EH (cell line): ENCODE measurements at regions not wholly inside any gene's neighbourhood (a gene's known extent, or its start where the extent isn't known, plus 50 kb on each side); places are given as distances from the start of the nearest gene placed in this dataset.
"Not testable (repeated sequence)": the region's sequence is repeated elsewhere in the genome, so short reads cannot be mapped to it uniquely, and the experiment has no call there.

Experiments used
- DNase-seq: peaks from one replicate; pipeline ENCODE4 v3.0.0-alpha.2; 2015; ENCODE audit warnings: low read depth

DNA sequence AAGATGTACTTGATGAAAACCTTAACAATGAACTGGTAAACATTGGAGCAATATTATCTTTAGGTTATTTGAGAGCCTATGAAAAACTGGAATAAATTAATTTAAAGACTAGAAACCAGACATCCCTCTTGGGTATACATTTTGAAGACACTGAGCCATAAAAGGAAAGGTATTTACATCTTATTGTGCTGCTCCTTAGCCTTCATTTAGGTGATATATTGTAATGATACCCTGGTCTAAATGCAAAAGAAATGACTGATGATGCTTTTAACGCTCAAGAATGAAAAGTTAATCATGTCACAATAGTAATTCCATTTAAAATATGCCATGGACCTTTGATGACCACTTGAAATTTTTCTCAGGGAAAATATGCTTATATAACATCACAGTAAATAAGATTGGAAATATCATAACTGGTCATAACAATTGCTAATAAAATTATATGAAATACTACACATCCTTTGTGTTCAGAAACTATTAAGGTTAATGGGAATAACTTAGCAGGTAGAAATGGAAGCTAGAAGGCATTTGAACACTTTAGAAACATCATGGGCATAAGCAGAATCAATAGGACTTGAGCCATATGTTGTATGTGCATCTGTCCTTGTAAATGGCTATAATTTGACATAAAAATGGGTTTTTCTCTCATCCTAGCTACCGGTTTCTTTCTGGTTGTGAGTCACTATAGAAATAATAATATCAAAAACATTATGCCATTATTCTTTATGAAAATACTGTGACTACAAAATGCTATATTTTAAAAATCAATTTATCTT lies 979.7 kb downstream of the RAPGEF2 start:
- no peak for DNase-seq

DNA sequence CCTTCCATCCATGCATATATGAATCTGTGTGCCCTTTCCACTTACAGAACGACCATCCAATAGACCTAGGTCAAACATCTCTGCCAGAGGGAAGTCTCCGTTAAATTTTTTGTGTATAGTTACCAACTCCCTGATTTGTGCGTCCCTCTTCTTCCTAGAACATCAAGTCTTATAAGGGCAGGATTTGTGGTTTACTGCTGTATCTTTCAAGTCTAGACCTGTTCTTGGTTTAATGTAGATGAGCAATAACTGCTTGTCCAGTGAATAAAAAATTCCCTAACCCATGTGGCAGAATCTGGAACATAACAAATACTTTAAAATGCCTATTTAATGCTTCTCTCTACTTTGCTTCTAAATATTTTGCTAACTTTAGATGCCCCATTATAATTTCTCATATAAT lies 988.8 kb downstream of the RAPGEF2 start:
- no peak for DNase-seq

DNA sequence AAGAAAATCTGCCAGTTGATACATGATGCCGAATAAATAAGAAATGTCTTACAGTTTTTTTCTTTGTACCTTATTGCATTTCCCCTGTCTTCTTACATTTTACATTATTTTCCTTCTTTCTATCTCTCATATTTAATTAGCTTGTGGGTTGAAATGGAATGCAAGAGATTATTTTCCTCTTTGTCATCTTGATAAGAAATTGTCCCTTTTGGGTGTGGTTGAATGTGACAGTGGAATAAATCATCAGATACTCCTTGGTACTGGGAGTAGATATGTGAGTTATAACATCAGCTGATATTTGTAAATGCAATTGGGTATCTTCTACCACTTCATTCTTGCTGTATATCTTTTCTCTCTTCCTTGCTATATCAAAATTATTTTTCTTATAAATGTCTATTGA lies 997.4 kb downstream of the RAPGEF2 start:
- no peak for DNase-seq

DNA sequence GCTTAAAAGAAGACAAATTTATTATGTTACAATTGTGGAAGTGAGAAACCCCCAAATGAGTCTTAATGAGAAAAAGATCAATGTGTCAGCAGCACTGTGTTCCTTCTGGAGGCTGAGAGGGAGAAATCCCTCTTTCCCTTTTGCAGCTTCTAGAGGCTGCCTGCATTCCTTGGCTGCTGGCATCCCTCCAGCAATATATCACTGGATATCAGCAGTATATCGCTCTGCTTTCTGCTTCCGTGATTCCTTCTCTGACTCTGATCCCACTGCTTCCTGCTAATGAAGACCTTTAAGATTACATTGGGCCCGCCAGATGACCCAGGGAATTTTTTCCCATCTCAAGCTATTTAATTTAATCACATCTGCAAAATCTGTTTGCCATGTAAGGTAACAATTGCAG lies 1008.0 kb downstream of the RAPGEF2 start:
- no peak for DNase-seq

DNA sequence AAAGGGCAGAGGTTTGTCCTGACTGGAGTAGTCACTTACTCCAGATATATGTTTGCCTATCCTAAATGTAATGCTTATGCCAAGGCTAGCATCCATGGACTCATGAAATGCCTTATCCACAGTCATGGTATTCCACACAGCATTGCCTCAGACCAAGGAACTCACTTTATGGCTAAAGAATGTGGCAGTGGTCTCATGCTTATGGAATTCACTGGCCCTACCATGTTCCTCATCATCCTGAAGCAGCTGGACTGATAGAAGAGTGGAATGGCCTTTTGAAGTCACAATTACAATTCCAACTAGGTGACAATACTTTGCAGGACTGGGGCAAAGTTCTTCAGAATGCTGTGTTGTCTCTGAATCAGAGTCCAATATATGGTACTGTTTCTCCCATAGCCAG lies 1014.8 kb downstream of the RAPGEF2 start:
- DNase-seq, result no peak

DNA sequence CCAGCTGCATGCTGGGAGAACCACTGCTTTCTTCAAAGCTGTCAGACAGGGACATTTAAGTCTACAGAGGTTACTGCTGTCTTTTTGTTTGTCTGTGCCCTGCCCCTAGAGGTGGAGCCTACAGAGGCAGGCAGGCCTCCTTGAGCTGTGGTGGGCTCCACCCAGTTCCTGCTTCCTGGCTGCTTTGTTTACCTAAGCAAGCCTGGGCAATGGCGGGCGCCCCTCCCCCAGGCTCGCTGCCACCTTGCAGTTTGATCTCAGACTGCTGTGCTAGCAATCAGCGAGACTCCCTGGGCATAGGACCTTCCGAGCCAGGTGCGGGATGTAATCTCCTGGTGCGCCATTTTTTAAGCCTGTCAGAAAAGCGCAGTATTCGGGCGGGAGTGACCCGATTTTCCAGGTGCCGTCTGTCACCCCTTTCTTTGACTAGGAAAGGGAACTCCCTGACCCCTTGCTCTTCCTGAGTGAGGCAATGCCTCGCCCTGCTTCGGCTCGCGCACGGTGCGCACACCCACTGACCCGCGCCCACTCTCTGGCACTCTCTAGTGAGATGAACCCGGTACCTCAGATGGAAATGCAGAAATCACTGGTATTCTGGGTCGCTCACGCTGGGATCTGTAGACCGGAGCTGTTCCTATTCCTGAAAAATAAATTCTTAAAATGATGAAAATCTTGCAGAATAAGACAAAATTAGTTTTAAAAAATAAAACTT lies 1022.9 kb downstream of the RAPGEF2 start:
- DNase-seq, result not testable (repeated sequence)

DNA sequence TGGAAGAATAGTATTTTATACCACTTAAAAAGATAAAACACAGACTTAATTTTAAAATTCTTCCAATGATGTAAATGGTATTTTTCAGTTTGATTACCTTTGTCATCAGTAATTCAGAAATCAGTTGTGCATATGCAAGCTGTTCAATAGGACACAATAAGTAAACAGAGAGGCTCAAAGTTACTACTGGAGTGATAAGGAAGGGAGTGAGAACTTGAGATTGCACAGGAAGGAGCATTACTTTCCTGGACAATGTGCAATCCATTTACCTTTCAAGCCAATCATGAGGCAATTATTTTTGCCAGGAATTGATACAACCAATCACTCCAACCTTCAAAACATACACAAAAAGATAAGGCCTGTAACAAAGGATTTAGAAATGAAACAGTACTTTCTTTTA lies 1024.3 kb downstream of the RAPGEF2 start:
- DNase-seq, result no peak

DNA sequence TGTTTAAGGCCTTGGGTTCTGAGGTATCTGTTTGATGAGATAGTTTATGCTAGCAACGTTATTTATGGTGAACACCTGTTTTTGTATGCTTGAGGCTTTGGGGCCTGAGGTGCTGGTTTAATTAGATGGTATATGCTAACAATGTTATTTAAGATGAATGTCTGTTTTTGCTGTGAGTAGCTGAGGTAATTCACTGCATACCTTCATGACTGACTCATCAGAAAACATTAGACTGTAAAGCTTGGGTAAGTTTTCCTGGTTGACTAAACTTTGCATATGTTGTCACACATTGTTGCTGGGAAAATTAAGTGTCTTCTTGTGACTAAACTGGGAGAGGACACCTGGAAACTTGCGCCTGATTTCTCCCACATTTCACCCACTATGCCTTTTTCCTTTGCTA lies 1026.6 kb downstream of the RAPGEF2 start:
- no peak for DNase-seq

DNA sequence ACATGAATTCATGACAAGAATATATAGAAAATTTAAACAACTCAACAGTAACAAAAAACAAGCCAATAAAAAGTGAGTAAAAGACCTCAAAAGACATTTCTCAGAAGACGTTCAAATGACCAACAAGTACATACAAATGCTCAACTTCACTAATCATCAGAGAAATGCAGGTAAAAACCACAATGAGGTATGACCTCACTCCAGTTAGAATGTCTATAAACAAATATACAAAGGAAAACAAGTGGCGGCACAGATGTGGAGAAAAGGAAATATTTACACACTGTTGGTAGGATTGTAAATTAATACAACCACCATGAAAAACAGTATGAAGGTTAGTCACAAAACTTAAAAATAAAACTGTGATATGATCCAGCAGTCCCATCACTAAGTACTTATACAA lies 1033.1 kb downstream of the RAPGEF2 start:
- DNase-seq, result no peak

DNA sequence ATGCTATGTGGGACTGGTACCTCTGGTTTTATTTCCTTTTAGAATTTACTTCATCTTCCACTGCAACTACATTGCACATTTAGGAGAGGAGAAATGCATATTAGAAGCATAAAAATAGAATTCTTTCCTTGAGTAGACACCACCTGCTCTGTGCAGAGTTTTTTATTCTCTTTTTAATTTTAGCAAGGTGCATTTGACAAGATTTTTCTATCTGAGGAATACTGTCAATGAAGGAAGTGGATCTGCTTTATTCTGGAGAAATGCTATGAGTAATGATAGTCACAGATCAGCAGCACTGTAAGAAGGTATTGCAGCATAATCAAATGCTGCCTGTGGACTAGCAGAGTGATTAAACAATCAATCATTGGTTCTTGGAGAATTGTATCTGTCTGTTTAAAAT lies 1038.3 kb downstream of the RAPGEF2 start:
- DNase-seq, result no peak

DNA sequence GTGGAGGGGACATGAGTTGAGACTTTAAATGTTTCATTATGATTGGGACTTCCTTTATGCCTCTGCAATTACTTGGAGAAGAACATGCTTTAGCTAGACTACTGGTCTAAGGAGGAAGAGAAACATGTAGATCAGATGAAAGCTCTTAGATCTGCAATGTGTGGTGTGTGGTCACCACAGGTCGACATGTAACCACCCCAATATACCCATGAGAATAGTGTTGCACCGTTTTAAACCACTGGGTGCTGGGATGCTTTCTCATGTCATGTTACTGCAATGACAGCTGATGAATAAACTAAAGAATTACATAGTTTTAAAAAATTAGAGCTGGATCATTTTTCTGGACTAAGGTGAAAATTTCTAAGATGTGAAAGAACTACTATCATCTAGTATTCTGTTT lies 1039.7 kb downstream of the RAPGEF2 start:
- DNase-seq, result no peak

DNA sequence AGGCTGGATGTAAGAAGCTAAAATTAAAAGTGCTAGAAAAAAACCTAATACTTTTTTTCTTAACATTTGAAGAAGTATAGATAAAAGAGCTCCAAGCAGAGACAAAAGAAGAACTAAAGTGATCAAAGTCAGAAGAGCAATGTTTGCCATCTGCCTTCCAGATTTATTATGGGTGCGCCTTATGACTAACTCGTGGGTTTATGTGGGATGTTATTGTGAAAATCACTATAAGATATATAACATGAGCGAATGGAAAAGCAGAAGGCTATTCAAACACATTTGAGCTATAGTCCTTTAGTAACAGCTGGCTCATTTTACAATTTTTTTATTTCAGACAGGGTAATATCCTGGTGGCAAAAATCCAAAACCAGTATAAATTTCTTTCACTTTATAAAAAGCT lies 1040.7 kb downstream of the RAPGEF2 start:
- no peak for DNase-seq

DNA sequence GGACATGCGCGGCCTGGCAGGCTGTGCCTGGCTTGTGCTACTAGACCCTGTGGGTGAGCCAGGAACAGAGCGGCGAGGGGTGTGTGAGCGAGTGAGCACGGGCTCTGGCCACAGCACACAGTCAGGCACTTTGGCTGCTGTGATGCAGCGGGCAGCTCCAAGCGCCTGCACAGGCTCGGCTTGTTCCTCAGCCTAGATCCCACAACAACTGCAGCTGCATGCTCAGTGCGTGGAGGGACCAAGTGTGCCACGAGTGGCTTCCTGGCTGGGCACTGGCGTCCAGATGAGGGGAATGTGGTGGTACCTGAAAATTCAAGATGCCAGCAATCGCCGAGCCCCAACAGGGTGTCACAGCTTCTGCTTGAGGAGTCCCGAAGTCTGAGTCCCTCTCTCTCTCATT lies 1056.6 kb downstream of the RAPGEF2 start:
- DNase-seq, result no peak

DNA sequence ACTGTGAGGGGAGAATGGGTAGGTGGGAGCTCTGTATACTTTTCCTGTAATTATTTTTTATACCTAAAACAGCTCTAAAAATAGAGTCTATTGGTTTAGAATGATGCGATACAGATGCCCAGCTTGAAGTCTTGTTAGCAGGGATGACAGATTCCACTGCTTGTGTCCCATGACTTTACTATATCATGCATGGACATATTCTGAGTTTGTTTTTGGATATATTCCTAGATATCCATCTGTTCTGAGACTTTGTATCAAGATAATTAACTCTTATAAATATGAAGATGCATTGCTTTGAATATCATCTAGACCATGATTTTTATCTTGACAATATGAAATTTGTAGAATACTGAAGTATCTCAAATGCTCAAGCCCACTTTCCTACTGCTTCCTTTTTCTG lies 1058.1 kb downstream of the RAPGEF2 start:
- DNase-seq, result no peak

DNA sequence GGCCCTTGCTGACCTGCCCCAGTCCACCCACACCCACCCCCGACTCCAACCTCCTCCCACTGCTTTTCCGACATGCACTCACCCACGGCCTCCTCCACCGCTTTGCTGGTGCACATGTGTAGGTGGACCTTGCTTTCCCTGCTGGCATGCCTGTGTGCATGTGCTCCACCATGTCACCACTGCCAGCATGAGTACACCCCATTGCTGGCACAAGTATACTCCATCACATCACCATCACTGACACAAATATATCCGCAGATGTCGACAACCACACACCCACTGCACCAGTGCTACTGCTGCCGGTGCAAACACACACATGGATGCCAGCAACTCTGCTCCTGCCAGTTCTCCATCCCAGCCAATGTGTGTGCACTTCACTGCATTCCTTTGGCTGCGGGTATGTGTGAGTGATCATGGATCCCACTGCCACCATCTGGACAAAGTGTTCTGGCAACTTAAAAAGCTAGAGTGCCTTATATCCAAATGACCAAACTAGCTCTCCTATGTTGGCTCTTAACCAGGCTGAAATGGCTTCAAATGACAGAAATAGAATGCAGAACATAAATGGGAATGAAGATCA lies 1072.3 kb downstream of the RAPGEF2 start:
- no peak for DNase-seq

DNA sequence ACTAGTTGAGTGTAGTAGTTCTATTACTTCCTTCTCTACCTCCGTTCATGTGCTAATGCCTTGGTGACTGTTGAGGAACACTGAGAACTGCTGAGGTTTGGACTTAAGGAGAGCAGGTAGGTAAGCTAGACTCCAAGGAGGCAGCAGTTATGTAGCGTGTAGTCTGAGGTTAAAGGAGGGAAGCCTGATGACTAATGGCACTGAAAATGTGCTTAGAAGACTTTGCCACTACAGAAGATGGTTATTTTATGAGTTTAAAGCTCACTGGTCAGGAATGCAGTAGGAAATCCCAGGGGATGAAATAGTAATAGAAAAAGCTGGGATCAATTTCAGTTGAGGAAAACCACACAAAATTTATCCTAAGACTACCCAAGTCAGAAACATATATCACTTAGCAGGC lies 1077.3 kb downstream of the RAPGEF2 start:
- no peak for DNase-seq

DNA sequence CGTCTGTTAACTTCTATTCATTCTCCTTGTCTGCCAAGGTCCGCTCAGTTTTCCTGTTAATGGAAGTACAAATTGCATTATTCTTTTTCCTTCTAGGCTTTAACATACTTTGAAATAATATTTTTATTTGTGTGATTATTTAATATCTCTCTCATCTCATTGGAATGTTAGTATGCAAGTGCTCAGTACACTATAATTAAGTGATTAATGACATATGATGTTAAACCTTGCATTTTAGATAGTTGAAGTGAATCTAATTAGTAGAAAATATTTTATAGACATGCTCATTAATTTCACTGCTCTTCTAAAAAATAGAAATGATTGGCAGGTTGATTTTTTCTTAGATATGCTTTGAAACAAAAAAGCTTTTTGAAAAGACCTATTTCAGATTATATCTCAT lies 1079.8 kb downstream of the RAPGEF2 start:
- no peak for DNase-seq

DNA sequence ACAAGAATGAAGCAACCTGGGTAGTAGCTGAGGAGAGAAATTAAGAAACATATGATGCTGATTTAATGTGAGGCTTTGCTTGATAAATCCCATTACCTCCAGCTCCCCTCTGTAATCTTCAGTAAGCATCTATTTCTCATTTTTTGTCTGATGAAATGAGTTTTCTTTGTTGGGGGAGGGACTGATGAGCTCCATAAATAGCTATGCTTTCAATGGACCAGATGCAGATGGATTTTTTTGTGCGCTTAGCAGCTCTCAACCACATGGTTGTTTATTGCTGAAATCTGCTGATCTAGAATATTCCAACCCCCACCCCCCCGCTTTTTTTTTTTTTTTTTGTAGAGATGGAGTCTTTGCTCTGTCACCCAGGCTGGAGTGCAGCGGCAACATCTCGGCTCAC lies 1082.0 kb downstream of the RAPGEF2 start:
- DNase-seq, result no peak

DNA sequence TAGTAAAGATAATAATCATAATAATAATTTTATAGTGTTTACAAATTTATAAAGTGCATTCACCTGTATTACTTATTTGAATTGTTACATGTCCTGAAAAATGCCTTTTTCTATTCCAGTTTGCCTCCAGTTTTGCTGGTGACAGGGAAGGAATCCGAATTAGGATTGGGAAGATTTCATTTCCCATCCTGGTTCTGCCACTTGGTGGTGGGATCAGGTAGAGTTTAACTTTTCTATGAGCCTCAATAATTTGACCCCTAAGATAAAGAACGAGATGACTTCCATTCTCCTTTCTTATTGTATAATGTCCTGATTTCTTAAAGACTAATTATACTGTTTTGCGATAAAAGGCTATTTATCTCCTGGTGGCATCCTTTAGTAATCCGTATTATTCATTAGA lies 1090.9 kb downstream of the RAPGEF2 start:
- no peak for DNase-seq

DNA sequence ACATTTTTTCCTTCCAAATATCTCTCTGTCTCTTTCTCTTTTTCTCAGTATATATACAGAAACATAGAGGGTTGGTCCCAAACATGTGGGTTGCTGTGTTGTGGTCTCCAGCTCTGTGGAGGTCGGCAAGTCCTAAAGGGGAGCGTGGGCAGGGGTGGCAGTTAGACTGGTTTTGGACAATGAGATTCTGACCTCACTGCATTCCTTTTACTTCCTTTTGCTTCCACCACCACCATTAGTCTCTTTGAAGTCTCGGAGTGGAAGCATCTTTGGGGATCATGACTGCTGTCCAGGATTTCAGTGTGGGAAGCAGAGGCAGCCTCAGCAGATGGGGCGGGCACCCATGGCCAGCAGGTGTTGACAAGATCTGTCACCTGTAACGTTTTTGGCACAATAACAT lies 1091.8 kb downstream of the RAPGEF2 start:
- no peak for DNase-seq

DNA sequence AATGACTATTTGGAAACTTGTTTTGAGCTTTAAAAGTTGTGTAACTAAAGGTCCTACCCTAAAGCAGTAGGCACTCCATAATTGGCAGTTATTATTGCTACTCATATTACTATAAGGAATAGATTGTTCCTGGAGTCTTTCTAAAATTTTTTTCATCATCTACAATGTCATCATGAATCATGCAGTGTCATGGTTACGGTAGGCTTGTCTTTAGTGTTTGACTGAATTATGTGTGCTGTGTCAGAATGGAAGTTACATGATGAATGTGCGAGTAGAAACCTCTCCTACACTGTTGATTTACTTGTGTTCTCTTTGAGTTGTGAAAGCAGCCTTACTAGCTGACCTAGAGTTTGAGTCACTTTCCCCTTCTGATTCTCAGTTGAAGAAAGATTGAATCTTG lies 1099.9 kb downstream of the RAPGEF2 start:
- DNase-seq, result no peak

DNA sequence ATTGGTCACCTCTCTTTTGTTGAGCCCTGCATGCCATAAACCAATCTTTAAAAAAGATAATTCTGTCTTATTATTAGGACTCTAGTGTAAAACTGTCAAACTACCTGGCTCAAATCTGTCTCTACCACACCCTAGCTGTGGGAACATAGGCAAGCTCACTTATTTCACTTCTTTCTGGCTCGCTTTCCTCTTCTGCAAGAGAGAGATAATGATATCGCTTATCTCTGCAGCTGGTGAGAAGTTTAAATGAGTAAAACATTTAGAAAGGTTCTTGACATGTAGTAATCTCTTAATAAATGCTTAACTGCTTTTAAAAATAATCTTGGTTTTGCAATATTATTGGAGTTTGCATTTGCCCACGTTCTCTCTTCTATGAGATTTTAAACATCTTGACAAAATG lies 1109.2 kb downstream of the RAPGEF2 start:
- DNase-seq, result no peak

DNA sequence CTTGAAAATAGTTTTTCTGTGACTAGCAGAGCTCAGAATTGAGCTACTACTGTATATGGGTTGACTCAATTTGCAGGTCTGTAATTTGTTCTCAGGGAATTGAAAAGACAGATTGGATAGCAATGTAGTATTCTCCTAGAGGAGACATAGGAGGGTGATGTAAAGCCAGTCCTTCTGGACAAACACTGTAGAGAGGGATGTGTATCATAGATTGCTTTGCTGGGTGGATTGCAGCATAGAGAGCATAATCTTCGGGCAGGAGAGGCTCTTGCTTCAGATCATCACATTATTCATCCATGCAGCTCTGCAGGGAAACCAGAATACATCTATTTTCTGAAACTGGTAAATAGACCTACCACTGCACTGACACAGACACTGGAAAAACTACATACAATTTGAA lies 1110.5 kb downstream of the RAPGEF2 start:
- DNase-seq, result no peak

DNA sequence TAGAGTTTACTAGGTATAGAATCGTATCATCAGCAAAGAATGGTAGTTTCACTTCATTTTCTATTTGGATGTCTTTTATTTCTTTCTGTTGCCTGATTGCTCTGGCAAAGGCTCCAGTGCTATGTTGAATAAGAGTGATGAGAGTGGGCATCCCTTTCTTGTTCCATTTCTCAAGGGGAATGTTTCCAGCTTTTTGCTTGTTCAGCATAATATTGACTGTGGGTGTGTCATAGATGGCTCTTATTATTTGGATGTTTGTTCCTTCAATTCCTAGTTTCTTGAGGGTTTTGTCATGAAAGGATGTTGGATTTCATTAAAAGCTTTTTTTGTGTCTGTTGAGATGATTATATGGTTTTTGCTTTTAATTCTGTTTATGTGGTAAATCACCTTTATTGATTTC lies 1114.5 kb downstream of the RAPGEF2 start:
- no peak for DNase-seq
